GM12878 (cell line): ENCODE measurements at regions not wholly inside any gene's neighbourhood (a gene's known extent, or its start where the extent isn't known, plus 50 kb on each side); places are given as distances from the start of the nearest gene placed in this dataset.

ENCODE experiments used
- CTCF ChIP-seq, 3 experiments: IDR thresholded peaks in 2 of 3; conservative IDR thresholded peaks in 1 of 3; 2 replicates each; pipeline ENCODE4 v1.5.1; 2011; ENCODE audit warnings: low read depth in 3 of 3, low read length in 3 of 3, mild to moderate bottlenecking in 3 of 3, control low read depth in 2 of 3, moderate library complexity in 2 of 3, inconsistent platforms in 1 of 3, mixed read lengths in 1 of 3; ENCODE audit not compliant: control insufficient read depth in 2 of 3, insufficient read depth in 1 of 3; ENCODE audit errors: extremely low read depth in 1 of 3
- EP300 ChIP-seq, 2 experiments: fragments of 150-350 bp in 1 of 2; IDR thresholded peaks; 2 replicates each; pipeline ENCODE4 v1.6.1; 2011 to 2012; ENCODE audit warnings: low read depth in 2 of 2, low read length in 2 of 2, borderline replicate concordance in 1 of 2, improper control_type of control experiment in 1 of 2, inconsistent platforms in 1 of 2; ENCODE audit not compliant: control insufficient read depth in 1 of 2
- IRF3 ChIP-seq: fragments of 450-650 bp; IDR thresholded peaks from 2 replicates; pipeline ENCODE4 v1.6.1; 2014; ENCODE audit warnings: mild to moderate bottlenecking
- PAX8 ChIP-seq: fragments of 450-650 bp; IDR thresholded peaks from 2 replicates; pipeline ENCODE4 v1.6.1; 2017; ENCODE audit warnings: mild to moderate bottlenecking, moderate library complexity
- PML ChIP-seq: IDR thresholded peaks from 2 replicates; pipeline ENCODE4 v1.6.1; 2012; ENCODE audit warnings: low read length, inconsistent platforms
- POLR2A ChIP-seq: IDR thresholded peaks from 2 replicates; pipeline ENCODE4 v1.6.1; 2011; ENCODE audit warnings: low read depth, mild to moderate bottlenecking, low read length
- POLR2AphosphoS5 ChIP-seq: IDR thresholded peaks from 2 replicates; pipeline ENCODE4 v1.6.1; 2011; ENCODE audit warnings: mild to moderate bottlenecking, low read length, inconsistent platforms
- SPI1 ChIP-seq: IDR thresholded peaks from 2 replicates; pipeline ENCODE4 v1.6.1; 2011; ENCODE audit warnings: low read depth, mild to moderate bottlenecking, low read length, moderate library complexity, borderline replicate concordance; ENCODE audit not compliant: insufficient read depth
- SUZ12 ChIP-seq: fragments of 200-600 bp; sonication (generic); IDR thresholded peaks from one replicate; pipeline ENCODE4 v1.6.1; 2018; ENCODE audit warnings: antibody characterized with exemption, mild to moderate bottlenecking; ENCODE audit not compliant: unreplicated experiment
- ZZZ3 ChIP-seq: IDR thresholded peaks from 2 replicates; pipeline ENCODE4 v1.6.1; 2011; ENCODE audit warnings: low read depth; ENCODE audit not compliant: control insufficient read depth, insufficient read length

GRCh38 chr7:10146271-10146670, 827.4 kb upstream of the PHF14 start:
- TF ChIP-seq EP300 (IDR thresholded peaks at IDR 0.05; ENCODE audit: borderline replicate concordance in 1 of 2, control insufficient read depth in 1 of 2, low read depth in 2 of 2, low read length in 2 of 2) (no peak), PAX8 (no peak), IRF3 (no peak), CTCF (IDR thresholded peaks at IDR 0.05 in 2 of 3, conservative IDR thresholded peaks at IDR 0.05 in 1 of 3; ENCODE audit: control insufficient read depth in 2 of 3, extremely low read depth in 1 of 3, insufficient read depth in 1 of 3, low read depth in 3 of 3, low read length in 3 of 3) (no peak), POLR2AphosphoS5 (no peak), SPI1 (no peak), SUZ12 (no peak), PML (no peak), POLR2A (no peak), ZZZ3 (no peak)
